ENCODE measurements at regions not wholly inside any gene's neighbourhood (a gene's known extent, or its start where the extent isn't known, plus 50 kb on each side); places are given as distances from the start of the nearest gene placed in this dataset.

DNA sequence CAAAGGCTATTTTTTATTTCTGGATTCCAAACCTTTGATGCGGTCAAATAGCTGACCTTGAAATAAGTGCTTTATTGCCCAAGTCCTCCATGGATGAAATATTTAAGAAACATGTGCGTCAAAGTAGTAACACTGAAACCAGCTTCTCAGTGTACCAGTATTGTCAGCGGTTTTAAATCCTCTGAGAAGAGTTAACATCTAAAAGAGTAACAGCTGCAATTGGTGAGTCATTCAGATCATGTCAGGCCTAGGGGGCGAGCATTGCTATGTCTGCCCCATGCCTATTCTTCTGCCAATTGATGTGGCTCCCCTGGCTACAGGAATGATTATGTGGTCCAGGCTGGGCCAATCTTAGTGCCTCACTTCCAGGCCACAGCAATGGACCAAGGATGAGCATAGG lies 263.3 kb upstream of the SORL1-AS1 start:
- no peak for TF ChIP-seq RAD21 (IDR thresholded peaks at IDR 0.05; ENCODE audit: low read depth)
- no peak for TF ChIP-seq EP300 (IDR thresholded peaks at IDR 0.05; ENCODE audit: borderline replicate concordance)
- TF ChIP-seq ZBTB7A (IDR thresholded peaks at IDR 0.05; ENCODE audit: low read depth): no peak
- TF ChIP-seq, protein P1, sequence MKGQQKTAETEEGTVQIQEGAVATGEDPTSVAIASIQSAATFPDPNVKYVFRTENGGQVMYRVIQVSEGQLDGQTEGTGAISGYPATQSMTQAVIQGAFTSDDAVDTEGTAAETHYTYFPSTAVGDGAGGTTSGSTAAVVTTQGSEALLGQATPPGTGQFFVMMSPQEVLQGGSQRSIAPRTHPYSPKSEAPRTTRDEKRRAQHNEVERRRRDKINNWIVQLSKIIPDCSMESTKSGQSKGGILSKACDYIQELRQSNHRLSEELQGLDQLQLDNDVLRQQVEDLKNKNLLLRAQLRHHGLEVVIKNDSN (IDR thresholded peaks at IDR 0.05): no peak
- TF ChIP-seq, protein P2, sequence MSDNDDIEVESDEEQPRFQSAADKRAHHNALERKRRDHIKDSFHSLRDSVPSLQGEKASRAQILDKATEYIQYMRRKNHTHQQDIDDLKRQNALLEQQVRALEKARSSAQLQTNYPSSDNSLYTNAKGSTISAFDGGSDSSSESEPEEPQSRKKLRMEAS (IDR thresholded peaks at IDR 0.05): no peak
- no peak for TF ChIP-seq FOXM1 (IDR thresholded peaks at IDR 0.05; ENCODE audit: borderline replicate concordance, low read depth)
